Neural cell (in vitro differentiated cells): ENCODE measurements at regions not wholly inside any gene's neighbourhood (a gene's known extent, or its start where the extent isn't known, plus 50 kb on each side); places are given as distances from the start of the nearest gene placed in this dataset.

Source experiments
- H2AFZ ChIP-seq: fragments of 200-600, 300-800 bp; sonication (generic), shearing (Covaris generic); 2 replicates; pipeline ENCODE4 v1.6.0; 2014; ENCODE audit warnings: low read depth, mild to moderate bottlenecking, antibody characterized with exemption, low read length, moderate library complexity
- H3F3A ChIP-seq: fragments of 200-600 bp; shearing (Covaris generic); 2 replicates; pipeline ENCODE4 v1.6.1; 2016; ENCODE audit warnings: mild to moderate bottlenecking, moderate library complexity, mixed read lengths, antibody characterized with exemption, low read length; ENCODE audit not compliant: insufficient read depth, poor library complexity, severe bottlenecking
- H3K27ac ChIP-seq: fragments of 200-600, 300-800 bp; sonication (generic), shearing (Covaris generic); 2 replicates; pipeline ENCODE4 v1.5.1; 2014; ENCODE audit warnings: mild to moderate bottlenecking, low read length, moderate library complexity
- H3K27me3 ChIP-seq: fragments of 300-800, 200-600 bp; sonication (generic), shearing (Covaris generic); 2 replicates; pipeline ENCODE4 v1.6.0; 2014; ENCODE audit warnings: mild to moderate bottlenecking, low read depth, low read length, moderate library complexity; ENCODE audit not compliant: insufficient read depth
- H3K36me3 ChIP-seq: fragments of 300-800, 200-600 bp; sonication (generic), shearing (Covaris generic); 2 replicates; pipeline ENCODE4 v1.5.1; 2014; ENCODE audit warnings: mild to moderate bottlenecking, antibody characterized with exemption, low read length, moderate library complexity; ENCODE audit not compliant: insufficient read depth
- H3K4me2 ChIP-seq: fragments of 300-800, 200-600 bp; sonication (generic), shearing (Covaris generic); 2 replicates; pipeline ENCODE4 v1.6.0; 2014; ENCODE audit warnings: mild to moderate bottlenecking, low read length
- H3K4me3 ChIP-seq: fragments of 300-800, 200-600 bp; sonication (generic), shearing (Covaris generic); 2 replicates; pipeline ENCODE4 v1.5.1; 2014; ENCODE audit warnings: mild to moderate bottlenecking, low read length, moderate library complexity
- H3K79me2 ChIP-seq: fragments of 200-600 bp; shearing (Covaris generic); replicated peaks from 2 replicates; pipeline ENCODE4 v1.6.0; 2014; ENCODE audit warnings: mild to moderate bottlenecking, low read length, moderate library complexity; ENCODE audit not compliant: insufficient read depth
- H3K9ac ChIP-seq: fragments of 300-800, 200-600 bp; sonication (generic), shearing (Covaris generic); 2 replicates; pipeline ENCODE4 v1.6.1; 2016; ENCODE audit warnings: mild to moderate bottlenecking, low read length, mixed read lengths
- H3K9me2 ChIP-seq: fragments of 200-600 bp; shearing (Covaris generic); 2 replicates; pipeline ENCODE4 v1.6.1; 2016; ENCODE audit warnings: mild to moderate bottlenecking, low read length, mixed read lengths; ENCODE audit not compliant: insufficient read depth
- H3K9me3 ChIP-seq: fragments of 200-600, 300-800 bp; sonication (generic), shearing (Covaris generic); 2 replicates; pipeline ENCODE4 v1.6.1; 2016; ENCODE audit warnings: mild to moderate bottlenecking, mixed run types, low read length, moderate library complexity, mixed read lengths
- H4K20me1 ChIP-seq: fragments of 200-600 bp; shearing (Covaris generic); 2 replicates; pipeline ENCODE4 v1.6.1; 2016; ENCODE audit warnings: mild to moderate bottlenecking, mixed run types; ENCODE audit not compliant: insufficient read depth
- EP300 ChIP-seq: fragments of 450-650 bp; conservative IDR thresholded peaks from 2 replicates; pipeline ENCODE4 v1.6.1; 2014; ENCODE audit warnings: antibody characterized with exemption, mild to moderate bottlenecking, moderate library complexity; ENCODE audit not compliant: poor library complexity, severe bottlenecking
- EZH2 ChIP-seq: fragments of 200-600, 300-800 bp; shearing (Covaris generic), sonication (generic); IDR thresholded peaks from 2 replicates; pipeline ENCODE4 v1.6.1; 2014; ENCODE audit warnings: antibody characterized with exemption, low read length, borderline replicate concordance, mild to moderate bottlenecking; ENCODE audit not compliant: insufficient read depth, poor library complexity, severe bottlenecking
- MXI1 ChIP-seq: fragments of 450-650 bp; conservative IDR thresholded peaks from 2 replicates; pipeline ENCODE4 v1.6.1; 2014; ENCODE audit warnings: antibody characterized with exemption, mild to moderate bottlenecking; ENCODE audit not compliant: poor library complexity, severe bottlenecking
- POLR2AphosphoS5 ChIP-seq: IDR thresholded peaks from 2 replicates; pipeline ENCODE4 v1.6.1; 2012
- RAD21 ChIP-seq: fragments of 450-650 bp; conservative IDR thresholded peaks from 2 replicates; pipeline ENCODE4 v1.6.1; 2014; ENCODE audit warnings: antibody characterized with exemption, mild to moderate bottlenecking, moderate library complexity
- SMC3 ChIP-seq: fragments of 450-650 bp; conservative IDR thresholded peaks from 2 replicates; pipeline ENCODE4 v1.6.1; 2014; ENCODE audit warnings: antibody characterized with exemption, mild to moderate bottlenecking, moderate library complexity; ENCODE audit not compliant: poor library complexity
- TAF1 ChIP-seq: IDR thresholded peaks from 2 replicates; pipeline ENCODE4 v1.6.1; 2012; ENCODE audit warnings: low read depth
- TF ChIP-seq, protein P1 (sequence below): IDR thresholded peaks from 2 replicates; pipeline ENCODE4 v1.6.1; 2012; ENCODE audit warnings: borderline replicate concordance
- TF ChIP-seq, protein P2 (sequence below): fragments of 450-650 bp; IDR thresholded peaks from 2 replicates; pipeline ENCODE4 v1.5.1; 2014; ENCODE audit warnings: antibody characterized with exemption, mild to moderate bottlenecking, moderate library complexity; ENCODE audit not compliant: poor library complexity, severe bottlenecking

DNA sequence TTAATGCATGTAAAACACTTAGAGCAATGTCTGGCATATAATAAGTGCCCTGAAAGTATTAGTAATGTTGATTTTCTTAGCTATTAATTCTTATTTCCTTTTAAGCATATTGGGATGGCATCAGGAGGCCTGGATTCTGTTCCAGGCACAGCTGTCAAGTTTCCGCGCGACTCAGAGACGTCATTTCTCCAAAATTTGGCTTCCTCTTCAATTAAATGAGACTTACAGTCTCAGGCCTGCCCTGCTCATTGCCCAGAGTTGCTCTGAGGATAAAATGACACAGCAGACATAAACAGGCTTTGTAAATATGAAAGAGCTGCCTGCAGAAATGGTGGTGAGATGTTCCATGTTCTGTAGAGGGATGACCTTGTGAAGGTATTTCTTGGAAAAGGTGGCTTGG, 159.8 kb upstream of the GLRA1 start:
- Histone ChIP-seq H3K27ac (no peak overlapping the region), H3K9me3 (no peaks in the 10 kb centered on the region), H3K9ac (no peak overlapping the region), H3K4me3 (no peak overlapping the region), H2AFZ (no peak overlapping the region), H3K9me2 (no peaks in the 10 kb centered on the region), H3K36me3 (no peaks in the 10 kb centered on the region), H3F3A (no peaks in the 10 kb centered on the region), H3K79me2 (no peaks in the 10 kb centered on the region), H3K27me3 (no peaks in the 10 kb centered on the region), H4K20me1 (no peaks in the 10 kb centered on the region), H3K4me2 (no peak overlapping the region)
- TF ChIP-seq MXI1 (no peak), RAD21 (no peak), POLR2AphosphoS5 (no peak)
- TF ChIP-seq, protein P1, sequence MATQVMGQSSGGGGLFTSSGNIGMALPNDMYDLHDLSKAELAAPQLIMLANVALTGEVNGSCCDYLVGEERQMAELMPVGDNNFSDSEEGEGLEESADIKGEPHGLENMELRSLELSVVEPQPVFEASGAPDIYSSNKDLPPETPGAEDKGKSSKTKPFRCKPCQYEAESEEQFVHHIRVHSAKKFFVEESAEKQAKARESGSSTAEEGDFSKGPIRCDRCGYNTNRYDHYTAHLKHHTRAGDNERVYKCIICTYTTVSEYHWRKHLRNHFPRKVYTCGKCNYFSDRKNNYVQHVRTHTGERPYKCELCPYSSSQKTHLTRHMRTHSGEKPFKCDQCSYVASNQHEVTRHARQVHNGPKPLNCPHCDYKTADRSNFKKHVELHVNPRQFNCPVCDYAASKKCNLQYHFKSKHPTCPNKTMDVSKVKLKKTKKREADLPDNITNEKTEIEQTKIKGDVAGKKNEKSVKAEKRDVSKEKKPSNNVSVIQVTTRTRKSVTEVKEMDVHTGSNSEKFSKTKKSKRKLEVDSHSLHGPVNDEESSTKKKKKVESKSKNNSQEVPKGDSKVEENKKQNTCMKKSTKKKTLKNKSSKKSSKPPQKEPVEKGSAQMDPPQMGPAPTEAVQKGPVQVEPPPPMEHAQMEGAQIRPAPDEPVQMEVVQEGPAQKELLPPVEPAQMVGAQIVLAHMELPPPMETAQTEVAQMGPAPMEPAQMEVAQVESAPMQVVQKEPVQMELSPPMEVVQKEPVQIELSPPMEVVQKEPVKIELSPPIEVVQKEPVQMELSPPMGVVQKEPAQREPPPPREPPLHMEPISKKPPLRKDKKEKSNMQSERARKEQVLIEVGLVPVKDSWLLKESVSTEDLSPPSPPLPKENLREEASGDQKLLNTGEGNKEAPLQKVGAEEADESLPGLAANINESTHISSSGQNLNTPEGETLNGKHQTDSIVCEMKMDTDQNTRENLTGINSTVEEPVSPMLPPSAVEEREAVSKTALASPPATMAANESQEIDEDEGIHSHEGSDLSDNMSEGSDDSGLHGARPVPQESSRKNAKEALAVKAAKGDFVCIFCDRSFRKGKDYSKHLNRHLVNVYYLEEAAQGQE: no peak

DNA sequence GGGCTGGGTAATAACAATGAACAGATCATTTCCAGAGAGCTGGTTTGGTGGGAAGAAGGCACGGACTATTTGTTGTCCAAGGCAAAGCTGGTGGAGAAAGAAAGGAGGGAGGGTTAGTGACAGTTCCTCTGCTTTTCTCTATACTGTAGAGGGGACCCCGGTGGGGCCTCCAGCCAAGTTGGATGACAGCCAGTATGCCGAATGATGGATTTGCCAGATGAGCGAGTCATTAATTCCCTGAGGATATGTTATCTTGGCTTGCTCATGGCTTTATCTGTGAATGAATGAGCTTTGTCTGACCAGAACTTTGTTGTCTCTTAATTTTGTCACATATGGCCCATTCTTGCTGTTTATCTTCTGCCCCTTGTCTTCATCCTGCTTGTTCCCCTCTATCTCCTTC, 158.6 kb upstream of the GLRA1 start:
- no peaks in the 10 kb centered on the region for H3K9me3 ChIP-seq
- no peaks in the 10 kb centered on the region for H3K79me2 ChIP-seq
- H2AFZ ChIP-seq: no peak overlapping the region
- no peaks in the 10 kb centered on the region for H3F3A ChIP-seq
- no peaks in the 10 kb centered on the region for H4K20me1 ChIP-seq
- no peak overlapping the region for H3K4me2 ChIP-seq
- H3K27me3 ChIP-seq: no peaks in the 10 kb centered on the region
- no peak overlapping the region for H3K4me3 ChIP-seq
- no peaks in the 10 kb centered on the region for H3K36me3 ChIP-seq
- no peak for TF ChIP-seq RAD21
- TF ChIP-seq EZH2: no peak
- TF ChIP-seq, protein P2, sequence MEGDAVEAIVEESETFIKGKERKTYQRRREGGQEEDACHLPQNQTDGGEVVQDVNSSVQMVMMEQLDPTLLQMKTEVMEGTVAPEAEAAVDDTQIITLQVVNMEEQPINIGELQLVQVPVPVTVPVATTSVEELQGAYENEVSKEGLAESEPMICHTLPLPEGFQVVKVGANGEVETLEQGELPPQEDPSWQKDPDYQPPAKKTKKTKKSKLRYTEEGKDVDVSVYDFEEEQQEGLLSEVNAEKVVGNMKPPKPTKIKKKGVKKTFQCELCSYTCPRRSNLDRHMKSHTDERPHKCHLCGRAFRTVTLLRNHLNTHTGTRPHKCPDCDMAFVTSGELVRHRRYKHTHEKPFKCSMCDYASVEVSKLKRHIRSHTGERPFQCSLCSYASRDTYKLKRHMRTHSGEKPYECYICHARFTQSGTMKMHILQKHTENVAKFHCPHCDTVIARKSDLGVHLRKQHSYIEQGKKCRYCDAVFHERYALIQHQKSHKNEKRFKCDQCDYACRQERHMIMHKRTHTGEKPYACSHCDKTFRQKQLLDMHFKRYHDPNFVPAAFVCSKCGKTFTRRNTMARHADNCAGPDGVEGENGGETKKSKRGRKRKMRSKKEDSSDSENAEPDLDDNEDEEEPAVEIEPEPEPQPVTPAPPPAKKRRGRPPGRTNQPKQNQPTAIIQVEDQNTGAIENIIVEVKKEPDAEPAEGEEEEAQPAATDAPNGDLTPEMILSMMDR: no peak
- no peak for TF ChIP-seq SMC3
- no peak for TF ChIP-seq MXI1
- TF ChIP-seq, protein P1: no peak
- no peak for TF ChIP-seq EP300
- no peak for TF ChIP-seq POLR2AphosphoS5
- no peak for TF ChIP-seq TAF1
- H3K9me2 ChIP-seq: no peaks in the 10 kb centered on the region
- H3K27ac ChIP-seq: no peak overlapping the region
- no peak overlapping the region for H3K9ac ChIP-seq
